DOHH2 (cell line): ENCODE measurements at regions not wholly inside any gene's neighbourhood (a gene's known extent, or its start where the extent isn't known, plus 50 kb on each side); places are given as distances from the start of the nearest gene placed in this dataset.

Experiments used
- H3F3A ChIP-seq: fragments of 200-600 bp; sonication (generic), shearing (Covaris generic); 2 replicates; pipeline ENCODE4 v1.6.0; 2016; ENCODE audit warnings: antibody characterized with exemption, mild to moderate bottlenecking; ENCODE audit not compliant: control insufficient read depth, insufficient read depth
- H3K27ac ChIP-seq: fragments of 200-600 bp; sonication (generic); 2 replicates; pipeline ENCODE4 v1.5.1; 2014; ENCODE audit warnings: low read depth, mild to moderate bottlenecking, low read length, moderate library complexity
- H3K27me3 ChIP-seq: fragments of 200-600 bp; sonication (generic); 2 replicates; pipeline ENCODE4 v1.6.1; 2014; ENCODE audit warnings: mild to moderate bottlenecking, low read length, mixed read lengths; ENCODE audit not compliant: control insufficient read depth
- H3K36me3 ChIP-seq: fragments of 200-600 bp; sonication (generic); 2 replicates; pipeline ENCODE4 v1.6.1; 2014; ENCODE audit warnings: mild to moderate bottlenecking, low read length, moderate library complexity, mixed read lengths; ENCODE audit not compliant: control insufficient read depth
- H3K4me1 ChIP-seq: fragments of 200-600 bp; sonication (generic); 2 replicates; pipeline ENCODE4 v1.6.1; 2014; ENCODE audit warnings: mild to moderate bottlenecking, low read length, mixed read lengths; ENCODE audit not compliant: control insufficient read depth
- H3K4me2 ChIP-seq: fragments of 200-600 bp; sonication (generic); 2 replicates; pipeline ENCODE4 v1.6.0; 2014; ENCODE audit warnings: mild to moderate bottlenecking, low read length, moderate library complexity
- H3K4me3 ChIP-seq: fragments of 200-600 bp; sonication (generic); 2 replicates; pipeline ENCODE4 v1.5.1; 2014; ENCODE audit warnings: mild to moderate bottlenecking, low read length, mixed read lengths
- H3K79me2 ChIP-seq: fragments of 200-600 bp; sonication (generic); 2 replicates; pipeline ENCODE4 v1.6.1; 2014; ENCODE audit warnings: mild to moderate bottlenecking, low read length, mixed read lengths; ENCODE audit not compliant: control insufficient read depth
- H3K9me2 ChIP-seq: fragments of 200-600 bp; sonication (generic); replicated peaks from 2 replicates; pipeline ENCODE4 v1.6.1; 2014; ENCODE audit warnings: mild to moderate bottlenecking, low read length, mixed read lengths; ENCODE audit not compliant: control insufficient read depth
- H3K9me3 ChIP-seq: fragments of 200-600 bp; sonication (generic); 2 replicates; pipeline ENCODE4 v1.6.1; 2014; ENCODE audit warnings: antibody characterized with exemption, low read length, mixed read lengths; ENCODE audit not compliant: control insufficient read depth, insufficient read depth
- H4K20me1 ChIP-seq: fragments of 200-600 bp; sonication (generic); 2 replicates; pipeline ENCODE4 v1.6.0; 2014; ENCODE audit warnings: low read depth, mild to moderate bottlenecking, antibody characterized with exemption, low read length, moderate library complexity; ENCODE audit not compliant: control insufficient read depth, insufficient read depth
- CTCF ChIP-seq: fragments of 200-600 bp; sonication (generic); IDR thresholded peaks from one replicate; pipeline ENCODE4 v1.5.1; 2014; ENCODE audit warnings: antibody characterized with exemption, mild to moderate bottlenecking, low read depth, low read length; ENCODE audit not compliant: poor library complexity, severe bottlenecking
- EZH2phosphoT487 ChIP-seq: fragments of 200-600 bp; sonication (generic); IDR thresholded peaks from 2 replicates; pipeline ENCODE4 v1.6.1; 2017; ENCODE audit warnings: borderline replicate concordance, mild to moderate bottlenecking, antibody characterized with exemption, low read length, moderate library complexity, mixed read lengths

- no peaks in the 10 kb centered on the region for H3K4me1 ChIP-seq
- no peaks in the 10 kb centered on the region for H4K20me1 ChIP-seq
- TF ChIP-seq EZH2phosphoT487 = no peak
- TF ChIP-seq CTCF = no peak
- no peaks in the 10 kb centered on the region for H3F3A ChIP-seq
- H3K36me3 ChIP-seq = no peaks in the 10 kb centered on the region
- H3K4me2 ChIP-seq = no peak overlapping the region
- no peaks in the 10 kb centered on the region for H3K9me3 ChIP-seq
- no peaks in the 10 kb centered on the region for H3K27me3 ChIP-seq
- no peaks in the 10 kb centered on the region for H3K9me2 ChIP-seq
- no peaks in the 10 kb centered on the region for H3K79me2 ChIP-seq
- no peak overlapping the region for H3K4me3 ChIP-seq
- H3K27ac ChIP-seq = no peak overlapping the region
Measured at GRCh38 chr6:147900247-147900830, 391.8 kb downstream of the SAMD5 start.

GRCh38 chr6:147903321-147903720 lies 394.8 kb downstream of the SAMD5 start:
- H3K36me3 ChIP-seq = no peaks in the 10 kb centered on the region
- H3K4me1 ChIP-seq = no peaks in the 10 kb centered on the region
- no peaks in the 10 kb centered on the region for H3K79me2 ChIP-seq
- no peak overlapping the region for H3K4me3 ChIP-seq
- no peaks in the 10 kb centered on the region for H3K9me2 ChIP-seq
- H3K9me3 ChIP-seq = no peaks in the 10 kb centered on the region
- no peak overlapping the region for H3K4me2 ChIP-seq
- TF ChIP-seq CTCF (no peak), EZH2phosphoT487 (no peak)
- H3K27me3 ChIP-seq = no peaks in the 10 kb centered on the region
- no peaks in the 10 kb centered on the region for H4K20me1 ChIP-seq
- H3K27ac ChIP-seq = no peak overlapping the region
- H3F3A ChIP-seq = no peaks in the 10 kb centered on the region

- no peaks in the 10 kb centered on the region for H3K9me2 ChIP-seq
- no peaks in the 10 kb centered on the region for H3K36me3 ChIP-seq
- no peaks in the 10 kb centered on the region for H3K4me1 ChIP-seq
- H3K27ac ChIP-seq = no peak overlapping the region
- H3F3A ChIP-seq = no peaks in the 10 kb centered on the region
- no peaks in the 10 kb centered on the region for H4K20me1 ChIP-seq
- H3K9me3 ChIP-seq = no peaks in the 10 kb centered on the region
- TF ChIP-seq EZH2phosphoT487 = no peak
- TF ChIP-seq CTCF = no peak
- H3K79me2 ChIP-seq = no peaks in the 10 kb centered on the region
- no peak overlapping the region for H3K4me3 ChIP-seq
- no peak overlapping the region for H3K4me2 ChIP-seq
- no peaks in the 10 kb centered on the region for H3K27me3 ChIP-seq
Measured at GRCh38 chr6:147903931-147904330, 395.4 kb downstream of the SAMD5 start.

GRCh38 chr6:147904416-147904815 lies 395.9 kb downstream of the SAMD5 start:
- H3K9me3 ChIP-seq = no peaks in the 10 kb centered on the region
- H3K4me1 ChIP-seq = no peaks in the 10 kb centered on the region
- TF ChIP-seq EZH2phosphoT487 (no peak), CTCF (no peak)
- no peaks in the 10 kb centered on the region for H3F3A ChIP-seq
- no peaks in the 10 kb centered on the region for H3K9me2 ChIP-seq
- H4K20me1 ChIP-seq = no peaks in the 10 kb centered on the region
- no peaks in the 10 kb centered on the region for H3K27me3 ChIP-seq
- no peak overlapping the region for H3K27ac ChIP-seq
- H3K4me2 ChIP-seq = no peak overlapping the region
- H3K4me3 ChIP-seq = no peak overlapping the region
- no peaks in the 10 kb centered on the region for H3K79me2 ChIP-seq
- H3K36me3 ChIP-seq = no peaks in the 10 kb centered on the region
